ENCODE measurements at regions not wholly inside any gene's neighbourhood (a gene's known extent, or its start where the extent isn't known, plus 50 kb on each side); places are given as distances from the start of the nearest gene placed in this dataset.

DNA sequence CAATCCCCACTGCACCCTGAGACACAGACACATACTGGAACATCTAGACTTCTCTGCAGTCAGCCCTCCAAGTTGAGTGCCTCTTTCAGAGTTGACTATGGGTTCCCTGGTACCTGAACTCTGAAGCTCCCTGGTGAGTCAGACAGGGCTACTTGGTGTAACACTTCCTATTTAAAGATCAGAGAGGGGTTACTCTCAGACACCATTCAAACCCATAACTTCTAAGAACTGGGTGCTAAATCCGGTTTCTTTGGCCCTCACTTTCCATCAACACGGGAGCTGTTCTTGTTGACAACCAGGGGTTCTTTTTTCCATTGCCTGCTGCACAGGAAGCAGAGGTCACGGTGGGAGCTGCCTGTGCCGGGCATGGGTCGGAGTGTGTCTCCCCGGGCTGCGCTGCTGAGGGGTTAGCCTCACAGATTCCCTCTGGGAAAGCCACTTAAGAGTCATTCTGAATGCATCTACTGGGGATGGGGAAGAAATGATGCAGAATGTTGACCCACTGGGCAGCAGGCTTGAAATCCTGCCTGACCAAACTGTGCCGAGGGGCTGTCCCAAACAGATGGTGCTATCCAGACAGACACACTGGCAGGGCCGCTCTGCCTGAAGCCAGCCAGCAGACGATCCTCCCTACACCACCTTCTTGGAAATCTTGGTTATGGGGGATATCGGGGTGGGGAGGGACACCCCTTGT, 74.1 kb downstream of the PITPNM2 start:
- peaks cover 13 to 20% of the 10 kb centered on the region in 2 experiments for H3K4me1 Mint-ChIP-seq
- TF ChIP-seq, protein P1, sequence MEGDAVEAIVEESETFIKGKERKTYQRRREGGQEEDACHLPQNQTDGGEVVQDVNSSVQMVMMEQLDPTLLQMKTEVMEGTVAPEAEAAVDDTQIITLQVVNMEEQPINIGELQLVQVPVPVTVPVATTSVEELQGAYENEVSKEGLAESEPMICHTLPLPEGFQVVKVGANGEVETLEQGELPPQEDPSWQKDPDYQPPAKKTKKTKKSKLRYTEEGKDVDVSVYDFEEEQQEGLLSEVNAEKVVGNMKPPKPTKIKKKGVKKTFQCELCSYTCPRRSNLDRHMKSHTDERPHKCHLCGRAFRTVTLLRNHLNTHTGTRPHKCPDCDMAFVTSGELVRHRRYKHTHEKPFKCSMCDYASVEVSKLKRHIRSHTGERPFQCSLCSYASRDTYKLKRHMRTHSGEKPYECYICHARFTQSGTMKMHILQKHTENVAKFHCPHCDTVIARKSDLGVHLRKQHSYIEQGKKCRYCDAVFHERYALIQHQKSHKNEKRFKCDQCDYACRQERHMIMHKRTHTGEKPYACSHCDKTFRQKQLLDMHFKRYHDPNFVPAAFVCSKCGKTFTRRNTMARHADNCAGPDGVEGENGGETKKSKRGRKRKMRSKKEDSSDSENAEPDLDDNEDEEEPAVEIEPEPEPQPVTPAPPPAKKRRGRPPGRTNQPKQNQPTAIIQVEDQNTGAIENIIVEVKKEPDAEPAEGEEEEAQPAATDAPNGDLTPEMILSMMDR (conservative IDR thresholded peaks at IDR 0.05), result no peak
- no peak overlapping the region for H2BK15ac ChIP-seq (ENCODE audit: low read depth, low read length)
- peaks cover 3% of the 10 kb centered on the region for H4K20me1 ChIP-seq (ENCODE audit: control insufficient read depth, insufficient read depth, insufficient read length)
- H3K27ac Mint-ChIP-seq, result no peak overlapping the region; a peak in 1 of 7 replicates
- no peak overlapping the region for H2BK120ac ChIP-seq (ENCODE audit: low read depth, low read length, poor library complexity, severe bottlenecking)
- no peak overlapping the region for H2BK20ac ChIP-seq (ENCODE audit: low read depth, low read length, poor library complexity, severe bottlenecking)
- H3K4me1 ChIP-seq (ENCODE audit: insufficient read depth, low read length), result no peaks in the 10 kb centered on the region
- H2BK5ac ChIP-seq (ENCODE audit: insufficient read length, low read length), result no peak overlapping the region
- H2AK5ac ChIP-seq (ENCODE audit: insufficient read length, low read length), result no peak overlapping the region
- no peaks in the 10 kb centered on the region for H3K79me2 ChIP-seq (ENCODE audit: insufficient read depth, low read length)
- H3K36me3 Mint-ChIP-seq (ENCODE audit: insufficient read depth in 1 of 3, low read depth in 3 of 3), result no peaks in the 10 kb centered on the region
- no peak for DNase-seq
- no peaks in the 10 kb centered on the region for H3K9me3 ChIP-seq (ENCODE audit: control insufficient read depth, low read depth, low read length)
- H3K4me3 Mint-ChIP-seq, result no peak overlapping the region
- H3K27me3 ChIP-seq (ENCODE audit: insufficient read depth, low read length), result no peaks in the 10 kb centered on the region
- H3T11ph ChIP-seq (ENCODE audit: low read length), result no peak overlapping the region
- H2AFZ ChIP-seq (ENCODE audit: low read length), result no peak overlapping the region
- no peak overlapping the region for H3K4me2 ChIP-seq (ENCODE audit: insufficient read depth, insufficient read length, low read length)
- H3K23ac ChIP-seq (ENCODE audit: insufficient read length, low read depth, low read length), result no peak overlapping the region
- H2BK12ac ChIP-seq (ENCODE audit: insufficient read length, low read depth, low read length), result no peak overlapping the region
- no peak overlapping the region for H4K8ac ChIP-seq (replicated peaks; ENCODE audit: insufficient read length, low read depth, low read length)
- no peak overlapping the region for H3K27ac ChIP-seq (ENCODE audit: insufficient read length, low read depth, low read length)
- peaks cover 33% of the 10 kb centered on the region for H3K27me3 Mint-ChIP-seq (ENCODE audit: low read depth)
- no peak overlapping the region for H3K14ac ChIP-seq (ENCODE audit: insufficient read depth, low read length)
- H3K9me3 Mint-ChIP-seq, result no peaks in the 10 kb centered on the region
- H4K91ac ChIP-seq (ENCODE audit: insufficient read length, low read depth, low read length), result no peak overlapping the region
- no peak overlapping the region for H3K4ac ChIP-seq (ENCODE audit: low read depth, low read length)
- no peak overlapping the region for H4K5ac ChIP-seq (ENCODE audit: insufficient read length, low read depth, low read length)
- no peak overlapping the region for H3K56ac ChIP-seq (ENCODE audit: insufficient read length, low read depth, low read length)
- no peak overlapping the region for H3K9ac ChIP-seq (ENCODE audit: extremely low read depth, insufficient read length, low read length)
- H3K79me1 ChIP-seq (ENCODE audit: insufficient read depth, low read depth, low read length, poor library complexity, severe bottlenecking), result no peaks in the 10 kb centered on the region
- H3K18ac ChIP-seq (ENCODE audit: insufficient read length, low read depth, low read length), result no peak overlapping the region
- WGBS (ENCODE audit: extremely low coverage, insufficient read length, low lambda C conversion rate), result no CpG with 5 or more reads among the region's 11 CpGs
- H3K23me2 ChIP-seq (ENCODE audit: insufficient read length, low read depth, low read length, poor library complexity, severe bottlenecking), result no peaks in the 10 kb centered on the region
